ENCODE measurements at regions not wholly inside any gene's neighbourhood (a gene's known extent, or its start where the extent isn't known, plus 50 kb on each side); places are given as distances from the start of the nearest gene placed in this dataset.

DNA sequence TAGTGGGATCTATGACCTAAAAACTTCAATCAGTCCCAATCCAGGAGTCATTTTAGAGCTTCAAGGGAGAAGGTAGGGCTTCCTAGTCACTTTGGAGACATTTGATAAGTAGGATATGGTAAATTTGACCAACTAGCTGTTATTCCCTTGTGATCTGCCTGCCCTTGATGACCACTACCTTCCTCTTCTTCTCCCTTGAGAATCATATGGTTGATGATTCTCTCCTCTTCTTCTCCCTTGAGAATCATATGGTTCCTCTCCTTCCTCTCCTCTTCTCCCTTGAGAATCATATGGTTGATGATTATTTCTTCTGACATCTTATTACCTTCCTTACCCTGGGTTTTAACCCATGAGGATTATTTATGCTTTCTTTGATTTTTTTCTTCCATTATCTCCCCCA, 482.6 kb upstream of the TENM3 start:
- no peak for DNase-seq (ENCODE audit: extremely low spot score in 2 of 2)
- Histone ChIP-seq H3K36me3 (no peaks in the 10 kb centered on the region), H3K4me1 (no peaks in the 10 kb centered on the region), H3K9me3 (no peaks in the 10 kb centered on the region), H3K27me3 (no peaks in the 10 kb centered on the region), H3K4me3 (no peak overlapping the region), H3K27ac (no peak overlapping the region)
- TF ChIP-seq POLR2A (IDR thresholded peaks at IDR 0.05) (no peak), POLR2AphosphoS5 (IDR thresholded peaks at IDR 0.05; ENCODE audit: insufficient read depth in 1 of 2, low read depth in 1 of 2) (no peak)
- TF ChIP-seq, protein P1, sequence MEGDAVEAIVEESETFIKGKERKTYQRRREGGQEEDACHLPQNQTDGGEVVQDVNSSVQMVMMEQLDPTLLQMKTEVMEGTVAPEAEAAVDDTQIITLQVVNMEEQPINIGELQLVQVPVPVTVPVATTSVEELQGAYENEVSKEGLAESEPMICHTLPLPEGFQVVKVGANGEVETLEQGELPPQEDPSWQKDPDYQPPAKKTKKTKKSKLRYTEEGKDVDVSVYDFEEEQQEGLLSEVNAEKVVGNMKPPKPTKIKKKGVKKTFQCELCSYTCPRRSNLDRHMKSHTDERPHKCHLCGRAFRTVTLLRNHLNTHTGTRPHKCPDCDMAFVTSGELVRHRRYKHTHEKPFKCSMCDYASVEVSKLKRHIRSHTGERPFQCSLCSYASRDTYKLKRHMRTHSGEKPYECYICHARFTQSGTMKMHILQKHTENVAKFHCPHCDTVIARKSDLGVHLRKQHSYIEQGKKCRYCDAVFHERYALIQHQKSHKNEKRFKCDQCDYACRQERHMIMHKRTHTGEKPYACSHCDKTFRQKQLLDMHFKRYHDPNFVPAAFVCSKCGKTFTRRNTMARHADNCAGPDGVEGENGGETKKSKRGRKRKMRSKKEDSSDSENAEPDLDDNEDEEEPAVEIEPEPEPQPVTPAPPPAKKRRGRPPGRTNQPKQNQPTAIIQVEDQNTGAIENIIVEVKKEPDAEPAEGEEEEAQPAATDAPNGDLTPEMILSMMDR (IDR thresholded peaks at IDR 0.05), result no peak
- intact Hi-C loops (cut with DNase I), result no loop called here

GRCh38 chr4:181761156-181761555, 482.0 kb upstream of the TENM3 start:
- Histone ChIP-seq H3K27me3 (no peaks in the 10 kb centered on the region), H3K36me3 (no peaks in the 10 kb centered on the region), H3K9me3 (no peaks in the 10 kb centered on the region), H3K4me3 (no peak overlapping the region), H3K4me1 (no peaks in the 10 kb centered on the region), H3K27ac (no peak overlapping the region)
- intact Hi-C loops (cut with DNase I), result no loop called here
- no peak for TF ChIP-seq POLR2A (IDR thresholded peaks at IDR 0.05)
- TF ChIP-seq, protein P1 (IDR thresholded peaks at IDR 0.05), result no peak
- TF ChIP-seq POLR2AphosphoS5 (IDR thresholded peaks at IDR 0.05; ENCODE audit: insufficient read depth in 1 of 2, low read depth in 1 of 2), result no peak
- DNase-seq (ENCODE audit: extremely low spot score in 2 of 2), result no peak

DNA sequence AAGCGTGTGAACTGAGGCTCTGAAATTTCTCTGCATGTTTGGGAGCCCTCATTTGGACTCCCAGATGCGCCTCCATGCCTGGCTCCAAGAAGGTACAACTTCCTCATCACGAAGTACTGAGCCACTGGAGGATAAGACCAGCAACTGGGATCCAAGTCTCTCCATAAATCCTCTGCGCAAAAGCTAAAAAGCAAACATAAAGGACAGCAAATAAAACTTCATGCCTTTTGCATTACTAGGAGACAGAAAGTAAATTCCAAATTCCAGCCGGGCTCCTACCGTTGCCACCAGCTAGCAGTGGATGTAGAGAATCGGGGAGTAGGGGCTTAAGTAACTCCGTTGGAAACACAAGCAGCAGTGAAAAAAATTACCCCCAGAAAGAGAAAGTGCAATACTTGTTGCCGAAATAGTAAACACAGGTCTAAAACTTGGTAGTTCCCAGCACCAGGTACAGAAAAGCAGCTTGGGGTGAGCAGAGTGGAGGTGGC, 477.1 kb upstream of the TENM3 start:
- Histone ChIP-seq H3K4me3 (no peak overlapping the region), H3K27ac (no peak overlapping the region), H3K27me3 (no peaks in the 10 kb centered on the region), H3K9me3 (no peaks in the 10 kb centered on the region), H3K36me3 (no peaks in the 10 kb centered on the region), H3K4me1 (no peaks in the 10 kb centered on the region)
- TF ChIP-seq POLR2A (IDR thresholded peaks at IDR 0.05) (no peak), POLR2AphosphoS5 (IDR thresholded peaks at IDR 0.05; ENCODE audit: insufficient read depth in 1 of 2, low read depth in 1 of 2) (no peak)
- TF ChIP-seq, protein P1 (IDR thresholded peaks at IDR 0.05), result no peak
- intact Hi-C loops (cut with DNase I), result no loop called here
- DNase-seq (ENCODE audit: extremely low spot score in 2 of 2), result no peak

- intact Hi-C loops (cut with DNase I), result no loop called here
- TF ChIP-seq, protein P1 (IDR thresholded peaks at IDR 0.05), result no peak
- TF ChIP-seq POLR2A (IDR thresholded peaks at IDR 0.05) (no peak), POLR2AphosphoS5 (IDR thresholded peaks at IDR 0.05; ENCODE audit: insufficient read depth in 1 of 2, low read depth in 1 of 2) (no peak)
- no peaks in the 10 kb centered on the region for H3K36me3 ChIP-seq
These were observed 472.2 kb upstream of the TENM3 start for GRCh38 chr4:181770971-181771370.

GRCh38 chr4:181775298-181775697, 467.9 kb upstream of the TENM3 start:
- Histone ChIP-seq H3K27me3 (no peaks in the 10 kb centered on the region), H3K36me3 (no peaks in the 10 kb centered on the region), H3K27ac (no peak overlapping the region), H3K4me1 (no peaks in the 10 kb centered on the region), H3K4me3 (no peak overlapping the region), H3K9me3 (no peaks in the 10 kb centered on the region)
- no peak for TF ChIP-seq POLR2A (IDR thresholded peaks at IDR 0.05)
- intact Hi-C loops (cut with DNase I), result no loop called here
- DNase-seq (ENCODE audit: extremely low spot score in 2 of 2), result no peak

More at GRCh38 chr4:181770971-181771370, 472.2 kb upstream of the TENM3 start:
- Histone ChIP-seq H3K27ac (no peak overlapping the region), H3K4me1 (no peaks in the 10 kb centered on the region), H3K9me3 (no peaks in the 10 kb centered on the region), H3K4me3 (no peak overlapping the region), H3K27me3 (no peaks in the 10 kb centered on the region)
- no peak for DNase-seq (ENCODE audit: extremely low spot score in 2 of 2)

Measured in vagina (tissue), 2 donors.